ENCODE measurements at regions not wholly inside any gene's neighbourhood (a gene's known extent, or its start where the extent isn't known, plus 50 kb on each side); places are given as distances from the start of the nearest gene placed in this dataset.
"Not testable (repeated sequence)": the region's sequence is repeated elsewhere in the genome, so short reads cannot be mapped to it uniquely, and the experiment has no call there.

DNA sequence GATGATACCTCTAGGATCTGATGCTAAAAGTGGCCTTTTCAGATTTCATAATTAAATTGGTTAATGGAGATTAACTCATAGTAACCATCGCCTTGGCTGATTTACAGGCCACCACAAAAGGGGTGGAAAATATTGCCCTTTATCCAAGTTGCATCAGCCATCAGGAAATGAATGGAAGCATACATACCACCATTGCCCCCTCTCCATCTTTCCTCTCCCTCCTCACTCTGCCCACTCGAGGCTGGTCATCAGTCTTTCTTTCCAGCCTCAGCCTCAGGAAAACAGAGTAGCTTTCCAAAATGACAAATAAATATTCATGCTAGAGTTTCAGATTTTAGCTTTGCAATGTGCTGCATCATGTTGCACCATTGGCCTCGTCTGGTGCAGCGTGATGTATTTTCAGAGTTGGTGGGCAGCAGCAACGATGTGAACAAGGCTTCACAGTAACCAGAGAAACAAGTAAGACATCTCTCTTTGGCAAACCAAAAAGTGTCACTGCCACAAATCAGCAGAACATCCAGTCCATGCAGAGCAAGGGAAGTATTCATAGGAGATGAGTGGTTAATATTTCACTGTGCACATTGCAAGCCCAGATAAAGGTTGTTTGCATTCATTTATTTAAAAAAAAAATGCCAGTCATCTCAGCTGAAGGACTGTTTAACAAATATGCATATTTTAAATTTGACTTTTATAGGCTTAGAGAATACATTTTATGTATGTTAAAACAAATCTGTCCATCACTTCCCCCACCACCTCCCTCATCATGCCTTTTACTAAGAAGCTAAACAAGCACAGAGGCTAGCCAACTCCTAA is 136.7 kb upstream of the FAT3 start:
- WGBS, 2 experiments = 90 to 93% methylated on average over 5 of the region's 5 CpGs
- Histone ChIP-seq H3K4me3 (ENCODE audit: insufficient read depth, low read depth, low read length) (no peak overlapping the region), H3K27me3 (ENCODE audit: control insufficient read depth, insufficient read depth, low read length, poor library complexity, severe bottlenecking) (no peaks in the 10 kb centered on the region), H3K36me3 (ENCODE audit: control insufficient read depth, insufficient read depth, low read length) (no peaks in the 10 kb centered on the region), H3K9me3 (ENCODE audit: control insufficient read depth, low read length) (no peaks in the 10 kb centered on the region), H3K27ac (ENCODE audit: insufficient read depth, low read depth, low read length, poor library complexity, severe bottlenecking) (no peak overlapping the region), H3K4me1 (ENCODE audit: control insufficient read depth, insufficient read depth, low read length) (no peaks in the 10 kb centered on the region)

DNA sequence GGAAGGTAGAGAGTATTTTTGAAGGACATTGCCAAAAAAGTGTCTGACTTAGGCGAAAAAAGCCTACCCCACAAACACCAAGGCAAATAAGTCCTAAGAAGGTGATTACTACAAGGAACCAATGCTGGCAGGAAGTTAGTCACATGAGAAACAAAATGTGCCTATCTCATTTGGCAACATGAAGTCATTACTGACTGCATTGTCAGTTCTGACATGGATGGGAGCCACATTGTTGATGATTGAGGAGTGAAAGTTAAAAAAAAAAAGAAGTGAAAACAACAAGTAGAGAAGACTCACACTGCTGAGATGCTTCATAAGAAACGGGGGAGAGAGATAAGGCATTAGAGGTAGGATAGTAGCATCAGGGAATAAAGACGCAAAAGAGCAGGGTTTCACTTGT is 141.5 kb upstream of the FAT3 start:
- WGBS, 2 experiments = 59 to 64% methylated on average over 3 of the region's 3 CpGs
- H3K36me3 ChIP-seq (ENCODE audit: control insufficient read depth, insufficient read depth, low read length) = no peaks in the 10 kb centered on the region
- H3K27ac ChIP-seq (ENCODE audit: insufficient read depth, low read depth, low read length, poor library complexity, severe bottlenecking) = no peak overlapping the region
- H3K4me3 ChIP-seq (ENCODE audit: insufficient read depth, low read depth, low read length) = no peak overlapping the region
- H3K9me3 ChIP-seq (ENCODE audit: control insufficient read depth, low read length) = no peaks in the 10 kb centered on the region
- no peaks in the 10 kb centered on the region for H3K4me1 ChIP-seq (ENCODE audit: control insufficient read depth, insufficient read depth, low read length)
- H3K27me3 ChIP-seq (ENCODE audit: control insufficient read depth, insufficient read depth, low read length, poor library complexity, severe bottlenecking) = no peaks in the 10 kb centered on the region

DNA sequence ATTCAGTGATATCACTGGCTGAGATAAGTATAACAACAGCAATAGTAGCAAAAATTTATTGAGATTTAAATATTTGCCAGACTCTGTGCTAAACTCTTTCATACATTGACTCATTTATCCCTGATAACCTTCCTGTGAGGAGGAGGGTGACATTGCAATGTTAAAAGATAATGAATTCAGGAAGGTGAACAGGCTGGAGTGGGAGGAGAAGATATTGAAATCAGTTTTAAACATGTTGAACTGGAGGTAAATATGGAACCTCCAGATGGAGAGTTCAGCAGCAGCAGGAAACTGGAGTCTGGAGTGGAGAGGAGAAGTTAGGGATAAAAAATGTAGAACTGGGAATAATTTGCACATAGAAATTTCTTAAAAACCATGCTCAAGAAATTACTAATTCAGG is 142.0 kb upstream of the FAT3 start:
- H3K27ac ChIP-seq (ENCODE audit: insufficient read depth, low read depth, low read length, poor library complexity, severe bottlenecking) = no peak overlapping the region
- no peaks in the 10 kb centered on the region for H3K36me3 ChIP-seq (ENCODE audit: control insufficient read depth, insufficient read depth, low read length)
- no peaks in the 10 kb centered on the region for H3K4me1 ChIP-seq (ENCODE audit: control insufficient read depth, insufficient read depth, low read length)
- no peaks in the 10 kb centered on the region for H3K9me3 ChIP-seq (ENCODE audit: control insufficient read depth, low read length)
- H3K4me3 ChIP-seq (ENCODE audit: insufficient read depth, low read depth, low read length) = no peak overlapping the region
- H3K27me3 ChIP-seq (ENCODE audit: control insufficient read depth, insufficient read depth, low read length, poor library complexity, severe bottlenecking) = no peaks in the 10 kb centered on the region

DNA sequence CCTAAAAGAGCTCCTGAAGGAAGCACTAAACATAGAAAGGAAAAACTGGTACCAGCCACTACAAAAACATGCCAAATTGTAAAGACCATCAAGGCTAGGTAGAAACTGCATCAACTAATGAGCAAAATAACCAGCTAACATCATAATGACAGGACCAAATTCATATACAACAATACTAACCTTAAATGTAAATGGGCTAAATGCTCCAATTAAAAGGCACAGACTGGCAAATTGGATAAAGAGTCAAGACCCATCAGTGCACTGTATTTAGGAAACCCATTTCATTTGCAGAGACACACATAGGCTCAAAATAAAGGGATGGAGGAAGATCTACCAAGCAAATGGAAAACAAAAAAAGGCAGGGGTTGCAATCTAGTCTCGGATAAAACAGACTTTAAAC is 150.1 kb upstream of the FAT3 start:
- not testable (repeated sequence) for H3K27ac ChIP-seq (ENCODE audit: insufficient read depth, low read depth, low read length, poor library complexity, severe bottlenecking); H3K27me3 ChIP-seq (ENCODE audit: control insufficient read depth, insufficient read depth, low read length, poor library complexity, severe bottlenecking); H3K9me3 ChIP-seq (ENCODE audit: control insufficient read depth, low read length); H3K36me3 ChIP-seq (ENCODE audit: control insufficient read depth, insufficient read depth, low read length); H3K4me3 ChIP-seq (ENCODE audit: insufficient read depth, low read depth, low read length); H3K4me1 ChIP-seq (ENCODE audit: control insufficient read depth, insufficient read depth, low read length)
- WGBS, 2 experiments = 63 to 100% methylated on average over 1 of the region's 1 CpG

DNA sequence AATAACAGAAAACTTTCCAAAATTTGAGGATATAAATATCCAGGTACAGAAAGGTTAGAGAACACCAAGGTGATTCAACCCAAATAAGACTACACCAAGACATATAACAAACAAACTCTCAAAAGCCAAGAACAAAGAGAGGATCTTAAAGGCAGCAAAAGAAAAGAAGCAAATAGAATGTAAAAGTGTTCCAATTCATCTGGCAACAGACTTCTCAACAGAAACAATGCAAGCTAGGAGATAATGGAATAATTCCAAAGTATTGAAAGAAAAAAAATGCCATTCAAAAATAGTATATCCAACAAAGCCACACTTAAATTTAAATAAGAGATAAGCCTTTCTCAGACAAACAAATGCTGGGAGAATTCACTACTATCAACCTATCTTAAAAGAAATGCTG is 153.0 kb upstream of the FAT3 start:
- H3K36me3 ChIP-seq (ENCODE audit: control insufficient read depth, insufficient read depth, low read length) = no peaks in the 10 kb centered on the region
- H3K27me3 ChIP-seq (ENCODE audit: control insufficient read depth, insufficient read depth, low read length, poor library complexity, severe bottlenecking) = no peaks in the 10 kb centered on the region
- H3K4me3 ChIP-seq (ENCODE audit: insufficient read depth, low read depth, low read length) = no peak overlapping the region
- no peak overlapping the region for H3K27ac ChIP-seq (ENCODE audit: insufficient read depth, low read depth, low read length, poor library complexity, severe bottlenecking)
- no peaks in the 10 kb centered on the region for H3K4me1 ChIP-seq (ENCODE audit: control insufficient read depth, insufficient read depth, low read length)
- H3K9me3 ChIP-seq (ENCODE audit: control insufficient read depth, low read length) = no peaks in the 10 kb centered on the region

DNA sequence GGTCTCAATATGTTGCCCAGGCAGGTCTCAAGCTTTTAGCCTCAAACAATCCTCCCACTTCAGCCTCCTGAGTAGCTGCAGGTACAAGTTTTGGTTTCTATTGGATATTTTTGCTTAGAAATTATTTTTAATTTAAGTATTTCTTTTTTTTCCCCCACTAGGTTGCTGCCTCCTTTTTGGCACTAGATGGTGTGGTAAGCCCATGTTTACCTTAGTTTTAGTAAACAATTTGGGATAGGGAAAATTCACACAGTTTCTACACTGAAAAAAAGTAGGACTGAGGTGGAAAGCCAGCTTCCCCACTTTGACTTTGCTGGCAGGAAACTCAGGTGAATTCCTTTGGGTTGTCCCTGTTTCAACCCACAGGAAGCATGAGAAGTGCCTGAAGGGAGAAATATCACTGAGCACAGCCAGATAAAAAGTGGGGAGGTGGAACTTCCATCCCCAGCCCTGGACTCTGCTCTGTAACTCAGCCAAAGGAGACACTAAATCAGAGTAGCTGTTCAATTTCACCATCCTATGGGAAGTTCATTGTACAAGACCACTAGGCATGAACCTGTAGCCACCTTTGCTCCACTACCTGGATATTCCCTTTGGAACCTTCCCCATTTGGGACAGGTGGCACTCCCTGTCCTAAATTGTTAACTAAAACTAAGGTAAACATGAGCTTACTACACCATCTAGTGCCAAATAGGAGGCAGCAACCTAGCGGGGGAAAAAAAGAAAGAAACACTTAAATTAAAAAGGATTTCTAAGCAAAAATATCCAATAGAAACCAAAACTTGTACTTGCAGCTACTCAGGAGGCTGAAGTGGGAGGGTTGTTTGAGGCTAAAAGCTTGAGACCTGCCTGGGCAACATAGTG is 154.4 kb upstream of the FAT3 start:
- H3K9me3 ChIP-seq (ENCODE audit: control insufficient read depth, low read length) = no peaks in the 10 kb centered on the region
- 100% methylated on average over 1 of the region's 1 CpG; no CpG with 5 or more reads in 1 of the 2 experiments for WGBS, 2 experiments
- no peaks in the 10 kb centered on the region for H3K4me1 ChIP-seq (ENCODE audit: control insufficient read depth, insufficient read depth, low read length)
- H3K27ac ChIP-seq (ENCODE audit: insufficient read depth, low read depth, low read length, poor library complexity, severe bottlenecking) = no peak overlapping the region
- H3K4me3 ChIP-seq (ENCODE audit: insufficient read depth, low read depth, low read length) = no peak overlapping the region
- H3K36me3 ChIP-seq (ENCODE audit: control insufficient read depth, insufficient read depth, low read length) = no peaks in the 10 kb centered on the region
- no peaks in the 10 kb centered on the region for H3K27me3 ChIP-seq (ENCODE audit: control insufficient read depth, insufficient read depth, low read length, poor library complexity, severe bottlenecking)

DNA sequence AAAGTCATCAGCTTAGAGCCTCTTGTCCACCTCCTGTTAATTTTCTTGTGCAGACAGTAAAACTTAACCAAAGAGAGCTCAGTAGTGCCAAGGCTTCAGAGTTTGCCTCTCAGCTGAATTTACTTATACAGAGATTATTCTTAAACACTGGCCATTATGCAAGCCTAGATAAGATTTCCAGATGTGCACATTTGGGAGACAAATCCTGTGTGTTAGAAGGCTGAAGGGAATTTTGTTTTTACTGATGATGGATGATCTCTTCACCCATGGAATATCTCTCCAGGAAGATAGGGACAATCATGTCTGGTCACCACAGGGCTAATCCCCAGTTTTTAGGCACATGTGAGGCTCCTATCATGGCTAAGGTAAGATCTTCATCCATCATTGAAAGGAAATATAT is 157.6 kb upstream of the FAT3 start:
- H3K36me3 ChIP-seq (ENCODE audit: control insufficient read depth, insufficient read depth, low read length) = no peaks in the 10 kb centered on the region
- H3K27me3 ChIP-seq (ENCODE audit: control insufficient read depth, insufficient read depth, low read length, poor library complexity, severe bottlenecking) = no peaks in the 10 kb centered on the region
- H3K4me3 ChIP-seq (ENCODE audit: insufficient read depth, low read depth, low read length) = no peak overlapping the region
- no peaks in the 10 kb centered on the region for H3K9me3 ChIP-seq (ENCODE audit: control insufficient read depth, low read length)
- H3K4me1 ChIP-seq (ENCODE audit: control insufficient read depth, insufficient read depth, low read length) = no peaks in the 10 kb centered on the region
- no peak overlapping the region for H3K27ac ChIP-seq (ENCODE audit: insufficient read depth, low read depth, low read length, poor library complexity, severe bottlenecking)

DNA sequence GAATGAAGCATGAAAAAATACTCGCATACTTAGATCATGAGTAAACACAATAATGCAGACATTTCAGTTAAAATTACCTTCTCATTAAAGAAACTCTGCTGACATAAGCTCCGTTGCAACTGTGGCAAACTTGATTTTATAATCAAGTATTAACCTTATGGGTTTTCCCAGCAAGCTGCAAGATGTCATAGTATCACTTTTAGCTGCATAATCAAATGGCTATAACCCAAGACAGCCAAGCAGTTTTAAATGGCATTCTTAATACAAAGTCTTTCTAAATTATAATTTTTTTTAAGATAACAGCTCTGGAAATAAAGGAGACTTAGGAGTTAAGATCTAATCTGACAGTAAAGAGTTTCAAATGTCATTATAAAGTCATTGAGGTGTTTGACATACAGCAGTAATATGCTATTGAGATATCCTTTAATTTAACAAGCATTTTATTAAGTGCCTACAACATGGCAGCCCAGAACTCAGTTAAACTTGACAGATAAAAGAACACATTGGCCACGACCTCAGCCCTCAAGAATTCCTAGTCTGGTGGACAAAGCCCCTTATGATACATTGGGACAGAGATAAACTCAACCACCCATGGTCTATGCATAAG is 163.1 kb upstream of the FAT3 start:
- Histone ChIP-seq H3K27me3 (ENCODE audit: control insufficient read depth, insufficient read depth, low read length, poor library complexity, severe bottlenecking) (no peaks in the 10 kb centered on the region), H3K4me1 (ENCODE audit: control insufficient read depth, insufficient read depth, low read length) (no peaks in the 10 kb centered on the region), H3K36me3 (ENCODE audit: control insufficient read depth, insufficient read depth, low read length) (no peaks in the 10 kb centered on the region), H3K4me3 (ENCODE audit: insufficient read depth, low read depth, low read length) (no peak overlapping the region), H3K27ac (ENCODE audit: insufficient read depth, low read depth, low read length, poor library complexity, severe bottlenecking) (no peak overlapping the region), H3K9me3 (ENCODE audit: control insufficient read depth, low read length) (no peaks in the 10 kb centered on the region)
- WGBS, 2 experiments = 90 to 94% methylated on average over 3 of the region's 3 CpGs

DNA sequence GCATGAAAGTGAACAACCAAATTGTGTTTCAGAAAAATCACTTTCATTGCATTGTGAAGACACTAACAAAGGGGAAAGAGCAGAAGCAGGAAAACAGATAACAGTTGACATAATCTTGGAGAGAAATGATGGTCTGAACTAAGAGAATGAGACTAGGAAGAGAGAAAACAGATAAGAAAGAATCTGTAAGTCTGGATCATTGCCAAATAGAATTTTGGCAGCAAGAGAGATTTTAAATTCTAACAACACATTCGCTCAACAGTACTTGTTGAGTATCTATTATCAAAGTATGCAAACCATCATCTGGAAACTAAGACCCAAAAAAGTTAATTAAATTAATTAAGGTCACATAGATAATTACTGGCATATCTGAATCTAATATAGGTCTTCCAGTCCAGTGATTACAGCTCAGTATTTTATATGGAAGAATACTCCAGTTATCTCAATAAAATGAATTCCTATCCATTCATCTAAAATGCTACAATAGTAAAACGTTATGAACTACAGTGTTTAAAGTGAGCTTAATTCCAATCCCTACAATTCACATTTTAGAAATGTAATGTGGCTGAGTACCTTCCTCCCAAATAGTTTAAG is 166.7 kb upstream of the FAT3 start:
- H3K36me3 ChIP-seq (ENCODE audit: control insufficient read depth, insufficient read depth, low read length) = no peaks in the 10 kb centered on the region
- no peaks in the 10 kb centered on the region for H3K27me3 ChIP-seq (ENCODE audit: control insufficient read depth, insufficient read depth, low read length, poor library complexity, severe bottlenecking)
- no peak overlapping the region for H3K27ac ChIP-seq (ENCODE audit: insufficient read depth, low read depth, low read length, poor library complexity, severe bottlenecking)
- 85% methylated on average over 2 of the region's 2 CpGs; no CpG with 5 or more reads in 1 of the 2 experiments for WGBS, 2 experiments
- no peaks in the 10 kb centered on the region for H3K9me3 ChIP-seq (ENCODE audit: control insufficient read depth, low read length)
- no peaks in the 10 kb centered on the region for H3K4me1 ChIP-seq (ENCODE audit: control insufficient read depth, insufficient read depth, low read length)
- H3K4me3 ChIP-seq (ENCODE audit: insufficient read depth, low read depth, low read length) = no peak overlapping the region

DNA sequence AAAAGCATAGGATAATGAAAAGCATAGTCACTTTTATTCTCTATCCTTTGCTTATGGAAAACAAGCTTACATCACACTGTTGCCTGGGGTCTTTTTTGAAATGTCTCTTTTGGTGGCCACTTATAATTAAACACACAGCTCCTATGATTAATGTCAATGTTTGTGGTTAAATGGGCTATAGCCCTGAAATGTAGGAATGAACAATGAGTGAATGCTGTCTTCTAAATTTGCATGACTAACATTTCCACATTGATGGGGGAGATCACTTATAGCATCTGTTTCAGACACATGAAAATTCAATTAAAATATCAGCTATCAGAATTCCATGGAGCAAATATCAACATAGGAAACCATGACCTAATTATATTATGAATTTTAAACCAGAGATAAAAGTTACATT is 171.4 kb upstream of the FAT3 start:
- H3K27me3 ChIP-seq (ENCODE audit: control insufficient read depth, insufficient read depth, low read length, poor library complexity, severe bottlenecking) = no peaks in the 10 kb centered on the region
- H3K27ac ChIP-seq (ENCODE audit: insufficient read depth, low read depth, low read length, poor library complexity, severe bottlenecking) = no peak overlapping the region
- no peaks in the 10 kb centered on the region for H3K4me1 ChIP-seq (ENCODE audit: control insufficient read depth, insufficient read depth, low read length)
- H3K4me3 ChIP-seq (ENCODE audit: insufficient read depth, low read depth, low read length) = no peak overlapping the region
- no peaks in the 10 kb centered on the region for H3K9me3 ChIP-seq (ENCODE audit: control insufficient read depth, low read length)
- no peaks in the 10 kb centered on the region for H3K36me3 ChIP-seq (ENCODE audit: control insufficient read depth, insufficient read depth, low read length)
